Neural cell (in vitro differentiated cells): ENCODE measurements at regions not wholly inside any gene's neighbourhood (a gene's known extent, or its start where the extent isn't known, plus 50 kb on each side); places are given as distances from the start of the nearest gene placed in this dataset.
"Not testable (repeated sequence)": the region's sequence is repeated elsewhere in the genome, so short reads cannot be mapped to it uniquely, and the experiment has no call there.

Experiments used
- H2AFZ ChIP-seq: fragments of 200-600, 300-800 bp; sonication (generic), shearing (Covaris generic); 2 replicates; pipeline ENCODE4 v1.6.0; 2014; ENCODE audit warnings: low read depth, mild to moderate bottlenecking, antibody characterized with exemption, low read length, moderate library complexity
- H3F3A ChIP-seq: fragments of 200-600 bp; shearing (Covaris generic); 2 replicates; pipeline ENCODE4 v1.6.1; 2016; ENCODE audit warnings: mild to moderate bottlenecking, moderate library complexity, mixed read lengths, antibody characterized with exemption, low read length; ENCODE audit not compliant: insufficient read depth, poor library complexity, severe bottlenecking
- H3K27ac ChIP-seq: fragments of 200-600, 300-800 bp; sonication (generic), shearing (Covaris generic); 2 replicates; pipeline ENCODE4 v1.5.1; 2014; ENCODE audit warnings: mild to moderate bottlenecking, low read length, moderate library complexity
- H3K27me3 ChIP-seq: fragments of 300-800, 200-600 bp; sonication (generic), shearing (Covaris generic); 2 replicates; pipeline ENCODE4 v1.6.0; 2014; ENCODE audit warnings: mild to moderate bottlenecking, low read depth, low read length, moderate library complexity; ENCODE audit not compliant: insufficient read depth
- H3K36me3 ChIP-seq: fragments of 300-800, 200-600 bp; sonication (generic), shearing (Covaris generic); 2 replicates; pipeline ENCODE4 v1.5.1; 2014; ENCODE audit warnings: mild to moderate bottlenecking, antibody characterized with exemption, low read length, moderate library complexity; ENCODE audit not compliant: insufficient read depth
- H3K4me2 ChIP-seq: fragments of 300-800, 200-600 bp; sonication (generic), shearing (Covaris generic); 2 replicates; pipeline ENCODE4 v1.6.0; 2014; ENCODE audit warnings: mild to moderate bottlenecking, low read length
- H3K4me3 ChIP-seq: fragments of 300-800, 200-600 bp; sonication (generic), shearing (Covaris generic); 2 replicates; pipeline ENCODE4 v1.5.1; 2014; ENCODE audit warnings: mild to moderate bottlenecking, low read length, moderate library complexity
- H3K79me2 ChIP-seq: fragments of 200-600 bp; shearing (Covaris generic); replicated peaks from 2 replicates; pipeline ENCODE4 v1.6.0; 2014; ENCODE audit warnings: mild to moderate bottlenecking, low read length, moderate library complexity; ENCODE audit not compliant: insufficient read depth
- H3K9ac ChIP-seq: fragments of 300-800, 200-600 bp; sonication (generic), shearing (Covaris generic); 2 replicates; pipeline ENCODE4 v1.6.1; 2016; ENCODE audit warnings: mild to moderate bottlenecking, low read length, mixed read lengths
- H3K9me2 ChIP-seq: fragments of 200-600 bp; shearing (Covaris generic); 2 replicates; pipeline ENCODE4 v1.6.1; 2016; ENCODE audit warnings: mild to moderate bottlenecking, low read length, mixed read lengths; ENCODE audit not compliant: insufficient read depth
- H3K9me3 ChIP-seq: fragments of 200-600, 300-800 bp; sonication (generic), shearing (Covaris generic); 2 replicates; pipeline ENCODE4 v1.6.1; 2016; ENCODE audit warnings: mild to moderate bottlenecking, mixed run types, low read length, moderate library complexity, mixed read lengths
- H4K20me1 ChIP-seq: fragments of 200-600 bp; shearing (Covaris generic); 2 replicates; pipeline ENCODE4 v1.6.1; 2016; ENCODE audit warnings: mild to moderate bottlenecking, mixed run types; ENCODE audit not compliant: insufficient read depth
- EP300 ChIP-seq: fragments of 450-650 bp; conservative IDR thresholded peaks from 2 replicates; pipeline ENCODE4 v1.6.1; 2014; ENCODE audit warnings: antibody characterized with exemption, mild to moderate bottlenecking, moderate library complexity; ENCODE audit not compliant: poor library complexity, severe bottlenecking
- EZH2 ChIP-seq: fragments of 200-600, 300-800 bp; shearing (Covaris generic), sonication (generic); IDR thresholded peaks from 2 replicates; pipeline ENCODE4 v1.6.1; 2014; ENCODE audit warnings: antibody characterized with exemption, low read length, borderline replicate concordance, mild to moderate bottlenecking; ENCODE audit not compliant: insufficient read depth, poor library complexity, severe bottlenecking
- POLR2AphosphoS5 ChIP-seq: IDR thresholded peaks from 2 replicates; pipeline ENCODE4 v1.6.1; 2012
- RAD21 ChIP-seq: fragments of 450-650 bp; conservative IDR thresholded peaks from 2 replicates; pipeline ENCODE4 v1.6.1; 2014; ENCODE audit warnings: antibody characterized with exemption, mild to moderate bottlenecking, moderate library complexity
- SMC3 ChIP-seq: fragments of 450-650 bp; conservative IDR thresholded peaks from 2 replicates; pipeline ENCODE4 v1.6.1; 2014; ENCODE audit warnings: antibody characterized with exemption, mild to moderate bottlenecking, moderate library complexity; ENCODE audit not compliant: poor library complexity
- TAF1 ChIP-seq: IDR thresholded peaks from 2 replicates; pipeline ENCODE4 v1.6.1; 2012; ENCODE audit warnings: low read depth
- TF ChIP-seq, protein P1 (sequence below): IDR thresholded peaks from 2 replicates; pipeline ENCODE4 v1.6.1; 2012; ENCODE audit warnings: borderline replicate concordance
- TF ChIP-seq, protein P2 (sequence below): fragments of 450-650 bp; IDR thresholded peaks from 2 replicates; pipeline ENCODE4 v1.5.1; 2014; ENCODE audit warnings: antibody characterized with exemption, mild to moderate bottlenecking, moderate library complexity; ENCODE audit not compliant: poor library complexity, severe bottlenecking

DNA sequence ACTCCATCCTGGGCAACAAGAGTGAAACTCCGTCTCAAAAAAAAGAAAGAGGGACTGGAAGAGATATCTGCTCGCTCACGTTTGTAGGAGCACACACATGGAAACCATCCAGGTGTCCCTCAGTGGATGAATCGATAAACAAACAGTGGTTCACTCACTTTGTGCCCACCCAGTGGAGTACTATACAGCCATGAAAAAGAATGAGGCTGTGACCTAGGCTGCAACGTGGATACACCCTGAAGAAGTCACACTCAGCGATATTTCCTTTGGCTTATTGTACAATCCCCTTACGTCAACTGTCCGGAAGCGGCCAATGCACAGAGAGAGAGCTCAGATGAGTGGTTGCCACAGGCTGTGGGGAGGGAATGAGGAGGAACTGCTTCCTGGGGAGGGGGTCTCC lies 82.3 kb upstream of the PPP2R3B start:
- no peak overlapping the region for H3K27ac ChIP-seq
- no peak overlapping the region for H3K9ac ChIP-seq
- no peaks in the 10 kb centered on the region for H3K9me3 ChIP-seq
- no peaks in the 10 kb centered on the region for H3F3A ChIP-seq
- no peaks in the 10 kb centered on the region for H3K27me3 ChIP-seq
- no peaks in the 10 kb centered on the region for H3K36me3 ChIP-seq
- no peak overlapping the region for H2AFZ ChIP-seq
- no peak overlapping the region for H3K4me2 ChIP-seq
- H3K4me3 ChIP-seq = no peak overlapping the region
- H3K79me2 ChIP-seq = no peaks in the 10 kb centered on the region
- H4K20me1 ChIP-seq = no peaks in the 10 kb centered on the region
- no peaks in the 10 kb centered on the region for H3K9me2 ChIP-seq
- TF ChIP-seq RAD21 = no peak

DNA sequence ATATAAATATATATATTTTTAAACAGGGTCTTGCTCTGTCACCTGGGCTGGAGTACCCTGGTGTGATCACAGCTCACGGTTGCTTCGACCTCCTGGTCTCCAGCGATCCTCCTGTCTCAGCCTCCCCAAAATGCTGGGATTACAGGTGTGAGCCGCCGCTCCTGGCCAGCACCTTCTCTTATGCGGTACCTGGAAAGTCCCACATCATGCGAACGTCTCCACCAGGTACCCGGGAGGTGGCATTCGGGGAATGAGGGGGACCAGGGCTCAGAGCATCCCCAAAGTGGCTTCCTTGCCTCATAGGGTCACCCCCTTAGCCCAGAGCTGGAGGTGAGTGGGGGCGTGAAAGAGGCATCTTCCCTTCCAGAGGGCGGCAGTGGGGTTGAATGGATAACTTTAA lies 84.0 kb upstream of the PPP2R3B start:
- Histone ChIP-seq H3K27ac (no peak overlapping the region), H3K27me3 (no peaks in the 10 kb centered on the region), H2AFZ (no peak overlapping the region)

DNA sequence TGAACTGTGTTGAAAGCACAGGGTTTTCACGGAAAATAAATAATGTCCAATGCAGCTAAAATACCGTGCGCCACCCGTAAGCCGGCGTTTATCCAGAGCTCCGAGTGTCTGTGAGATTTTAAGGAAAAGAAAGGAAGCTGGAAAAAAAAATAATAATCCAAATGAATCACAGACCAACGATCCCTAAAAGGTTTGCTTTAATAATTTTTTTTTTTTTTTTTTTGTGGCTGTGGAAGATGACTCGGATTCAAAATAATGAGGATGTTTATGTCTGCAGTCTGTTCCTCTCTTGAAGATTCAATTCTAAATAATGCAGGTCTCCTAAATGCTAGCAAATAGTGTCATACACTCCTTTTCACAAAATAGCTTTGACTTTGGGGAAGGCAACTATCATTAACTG lies 84.6 kb upstream of the PPP2R3B start:
- no peak for TF ChIP-seq EP300
- TF ChIP-seq RAD21 = no peak
- TF ChIP-seq, protein P1, sequence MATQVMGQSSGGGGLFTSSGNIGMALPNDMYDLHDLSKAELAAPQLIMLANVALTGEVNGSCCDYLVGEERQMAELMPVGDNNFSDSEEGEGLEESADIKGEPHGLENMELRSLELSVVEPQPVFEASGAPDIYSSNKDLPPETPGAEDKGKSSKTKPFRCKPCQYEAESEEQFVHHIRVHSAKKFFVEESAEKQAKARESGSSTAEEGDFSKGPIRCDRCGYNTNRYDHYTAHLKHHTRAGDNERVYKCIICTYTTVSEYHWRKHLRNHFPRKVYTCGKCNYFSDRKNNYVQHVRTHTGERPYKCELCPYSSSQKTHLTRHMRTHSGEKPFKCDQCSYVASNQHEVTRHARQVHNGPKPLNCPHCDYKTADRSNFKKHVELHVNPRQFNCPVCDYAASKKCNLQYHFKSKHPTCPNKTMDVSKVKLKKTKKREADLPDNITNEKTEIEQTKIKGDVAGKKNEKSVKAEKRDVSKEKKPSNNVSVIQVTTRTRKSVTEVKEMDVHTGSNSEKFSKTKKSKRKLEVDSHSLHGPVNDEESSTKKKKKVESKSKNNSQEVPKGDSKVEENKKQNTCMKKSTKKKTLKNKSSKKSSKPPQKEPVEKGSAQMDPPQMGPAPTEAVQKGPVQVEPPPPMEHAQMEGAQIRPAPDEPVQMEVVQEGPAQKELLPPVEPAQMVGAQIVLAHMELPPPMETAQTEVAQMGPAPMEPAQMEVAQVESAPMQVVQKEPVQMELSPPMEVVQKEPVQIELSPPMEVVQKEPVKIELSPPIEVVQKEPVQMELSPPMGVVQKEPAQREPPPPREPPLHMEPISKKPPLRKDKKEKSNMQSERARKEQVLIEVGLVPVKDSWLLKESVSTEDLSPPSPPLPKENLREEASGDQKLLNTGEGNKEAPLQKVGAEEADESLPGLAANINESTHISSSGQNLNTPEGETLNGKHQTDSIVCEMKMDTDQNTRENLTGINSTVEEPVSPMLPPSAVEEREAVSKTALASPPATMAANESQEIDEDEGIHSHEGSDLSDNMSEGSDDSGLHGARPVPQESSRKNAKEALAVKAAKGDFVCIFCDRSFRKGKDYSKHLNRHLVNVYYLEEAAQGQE = no peak
- TF ChIP-seq TAF1 = no peak
- TF ChIP-seq, protein P2, sequence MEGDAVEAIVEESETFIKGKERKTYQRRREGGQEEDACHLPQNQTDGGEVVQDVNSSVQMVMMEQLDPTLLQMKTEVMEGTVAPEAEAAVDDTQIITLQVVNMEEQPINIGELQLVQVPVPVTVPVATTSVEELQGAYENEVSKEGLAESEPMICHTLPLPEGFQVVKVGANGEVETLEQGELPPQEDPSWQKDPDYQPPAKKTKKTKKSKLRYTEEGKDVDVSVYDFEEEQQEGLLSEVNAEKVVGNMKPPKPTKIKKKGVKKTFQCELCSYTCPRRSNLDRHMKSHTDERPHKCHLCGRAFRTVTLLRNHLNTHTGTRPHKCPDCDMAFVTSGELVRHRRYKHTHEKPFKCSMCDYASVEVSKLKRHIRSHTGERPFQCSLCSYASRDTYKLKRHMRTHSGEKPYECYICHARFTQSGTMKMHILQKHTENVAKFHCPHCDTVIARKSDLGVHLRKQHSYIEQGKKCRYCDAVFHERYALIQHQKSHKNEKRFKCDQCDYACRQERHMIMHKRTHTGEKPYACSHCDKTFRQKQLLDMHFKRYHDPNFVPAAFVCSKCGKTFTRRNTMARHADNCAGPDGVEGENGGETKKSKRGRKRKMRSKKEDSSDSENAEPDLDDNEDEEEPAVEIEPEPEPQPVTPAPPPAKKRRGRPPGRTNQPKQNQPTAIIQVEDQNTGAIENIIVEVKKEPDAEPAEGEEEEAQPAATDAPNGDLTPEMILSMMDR = no peak
- no peak for TF ChIP-seq EZH2
- TF ChIP-seq SMC3 = no peak
- TF ChIP-seq POLR2AphosphoS5 = no peak
- no peaks in the 10 kb centered on the region for H3F3A ChIP-seq
- no peak overlapping the region for H2AFZ ChIP-seq
- H3K79me2 ChIP-seq = no peaks in the 10 kb centered on the region
- no peaks in the 10 kb centered on the region for H3K9me2 ChIP-seq
- H3K9ac ChIP-seq = no peak overlapping the region
- no peak overlapping the region for H3K27ac ChIP-seq
- no peaks in the 10 kb centered on the region for H3K36me3 ChIP-seq
- no peak overlapping the region for H3K4me3 ChIP-seq
- H3K27me3 ChIP-seq = no peaks in the 10 kb centered on the region
- no peaks in the 10 kb centered on the region for H3K9me3 ChIP-seq
- no peaks in the 10 kb centered on the region for H4K20me1 ChIP-seq
- H3K4me2 ChIP-seq = no peak overlapping the region

More for the DNA sequence above, 84.0 kb upstream of the PPP2R3B start:
- no peaks in the 10 kb centered on the region for H4K20me1 ChIP-seq
- H3K79me2 ChIP-seq = no peaks in the 10 kb centered on the region
- no peak overlapping the region for H3K9ac ChIP-seq
- no peak overlapping the region for H3K4me2 ChIP-seq
- H3K36me3 ChIP-seq = no peaks in the 10 kb centered on the region
- H3K9me2 ChIP-seq = no peaks in the 10 kb centered on the region
- H3K4me3 ChIP-seq = no peak overlapping the region
- H3F3A ChIP-seq = no peaks in the 10 kb centered on the region
- no peaks in the 10 kb centered on the region for H3K9me3 ChIP-seq
- TF ChIP-seq POLR2AphosphoS5 = no peak
- no peak for TF ChIP-seq SMC3

DNA sequence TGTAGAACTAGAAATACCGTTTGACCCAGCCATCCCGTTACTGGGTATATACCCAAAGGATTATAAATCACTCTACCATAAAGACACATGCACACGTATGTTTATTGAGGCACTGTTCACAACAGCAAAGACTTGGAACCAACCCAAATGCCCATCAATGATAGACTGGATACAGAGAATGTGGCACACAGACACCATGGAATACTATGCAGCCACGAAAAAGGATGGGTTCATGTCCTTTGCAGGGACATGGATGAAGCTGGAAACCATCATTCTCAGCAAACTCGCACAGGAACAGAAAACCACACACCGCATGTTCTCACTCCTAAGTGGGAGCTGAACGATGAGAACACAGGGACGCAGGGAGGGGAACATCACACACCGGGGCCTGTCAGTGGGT lies 85.6 kb upstream of the PPP2R3B start:
- not testable (repeated sequence) for H4K20me1 ChIP-seq, H3K4me2 ChIP-seq, H2AFZ ChIP-seq, H3F3A ChIP-seq, H3K9me3 ChIP-seq, H3K4me3 ChIP-seq, H3K9ac ChIP-seq, H3K27ac ChIP-seq, H3K36me3 ChIP-seq, H3K9me2 ChIP-seq, H3K27me3 ChIP-seq, H3K79me2 ChIP-seq
